ENCODE measurements at regions not wholly inside any gene's neighbourhood (a gene's known extent, or its start where the extent isn't known, plus 50 kb on each side); places are given as distances from the start of the nearest gene placed in this dataset.
"Not testable (repeated sequence)": the region's sequence is repeated elsewhere in the genome, so short reads cannot be mapped to it uniquely, and the experiment has no call there.

DNA sequence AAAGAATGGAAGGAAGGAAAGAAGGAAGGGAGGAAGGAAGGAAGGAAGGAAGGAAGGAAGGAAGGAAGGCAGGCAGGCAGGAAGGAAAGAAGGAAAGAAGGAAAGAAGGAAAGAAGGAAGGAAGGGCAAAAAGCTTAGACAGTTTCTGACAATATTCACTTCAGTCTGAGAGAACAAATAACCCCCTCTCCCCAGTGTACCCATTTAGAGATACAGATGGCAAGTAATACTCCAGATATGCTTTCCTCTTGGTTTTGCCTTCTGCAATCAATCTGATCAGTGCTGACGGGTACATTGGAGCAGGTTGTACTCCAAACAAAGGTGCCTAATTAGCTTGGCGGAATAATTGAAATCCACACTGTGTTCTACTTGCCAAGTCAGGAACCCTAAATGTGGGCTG is 534.6 kb upstream of the TMEFF2 start:
- WGBS = 97% methylated on average over 2 of the region's 2 CpGs
- no peaks in the 10 kb centered on the region for H3K9me3 ChIP-seq (ENCODE audit: control insufficient read depth in 2 of 2, insufficient read depth in 1 of 2, low read length in 1 of 2)
- H3K27ac ChIP-seq (ENCODE audit: low read depth in 1 of 2, low read length in 1 of 2) = no peak overlapping the region
- no peaks in the 10 kb centered on the region for H3K36me3 ChIP-seq (ENCODE audit: control insufficient read depth in 2 of 2, insufficient read depth in 2 of 2, low read length in 1 of 2)
- no peaks in the 10 kb centered on the region for H3K27me3 ChIP-seq (ENCODE audit: control insufficient read depth in 2 of 2, insufficient read depth in 1 of 2, low read length in 1 of 2)
- no peaks in the 10 kb centered on the region for H3K4me1 ChIP-seq (ENCODE audit: control insufficient read depth in 2 of 2, insufficient read depth in 2 of 2, low read length in 2 of 2)
- no peak overlapping the region for H3K4me3 ChIP-seq (ENCODE audit: low read length in 2 of 2)
- no peak for DNase-seq (ENCODE audit: low read depth in 6 of 9, low spot score in 9 of 9)

DNA sequence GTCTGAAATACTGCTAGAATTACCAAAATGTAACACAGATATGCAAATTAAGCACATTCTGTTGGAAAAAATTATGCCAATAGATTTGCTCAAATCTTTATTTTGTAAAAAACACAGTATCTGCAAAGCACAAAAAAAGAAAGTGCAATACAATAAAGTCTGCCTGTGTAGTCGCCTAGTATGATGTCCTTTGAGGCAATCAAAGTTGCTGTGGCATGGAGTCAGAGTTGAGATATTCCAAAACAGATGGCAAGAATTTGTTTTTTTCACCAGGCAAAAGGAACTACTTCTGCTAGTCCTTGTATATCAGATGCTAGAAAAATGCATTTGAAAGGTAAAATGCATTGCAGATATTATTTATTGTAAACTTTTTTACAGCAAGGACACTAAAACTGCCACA is 531.3 kb upstream of the TMEFF2 start:
- WGBS = 93% methylated on average over 1 of the region's 1 CpG

GRCh38 chr2:192719629-192720028 is 524.9 kb upstream of the TMEFF2 start:
- H3K36me3 ChIP-seq (ENCODE audit: control insufficient read depth in 2 of 2, insufficient read depth in 2 of 2, low read length in 1 of 2) = no peaks in the 10 kb centered on the region
- no peaks in the 10 kb centered on the region for H3K9me3 ChIP-seq (ENCODE audit: control insufficient read depth in 2 of 2, insufficient read depth in 1 of 2, low read length in 1 of 2)
- H3K4me1 ChIP-seq (ENCODE audit: control insufficient read depth in 2 of 2, insufficient read depth in 2 of 2, low read length in 2 of 2) = no peaks in the 10 kb centered on the region
- no peak overlapping the region for H3K27ac ChIP-seq (ENCODE audit: low read depth in 1 of 2, low read length in 1 of 2)
- H3K27me3 ChIP-seq (ENCODE audit: control insufficient read depth in 2 of 2, insufficient read depth in 1 of 2, low read length in 1 of 2) = no peaks in the 10 kb centered on the region
- no peak overlapping the region for H3K4me3 ChIP-seq (ENCODE audit: low read length in 2 of 2)
- no peak for DNase-seq (ENCODE audit: low read depth in 6 of 9, low spot score in 9 of 9)

More for the DNA sequence above, 531.3 kb upstream of the TMEFF2 start:
- no peak for DNase-seq (ENCODE audit: low read depth in 6 of 9, low spot score in 9 of 9)
- H3K9me3 ChIP-seq (ENCODE audit: control insufficient read depth in 2 of 2, insufficient read depth in 1 of 2, low read length in 1 of 2) = no peaks in the 10 kb centered on the region
- H3K4me3 ChIP-seq (ENCODE audit: low read length in 2 of 2) = no peak overlapping the region
- H3K4me1 ChIP-seq (ENCODE audit: control insufficient read depth in 2 of 2, insufficient read depth in 2 of 2, low read length in 2 of 2) = no peaks in the 10 kb centered on the region
- H3K27ac ChIP-seq (ENCODE audit: low read depth in 1 of 2, low read length in 1 of 2) = no peak overlapping the region
- no peaks in the 10 kb centered on the region for H3K27me3 ChIP-seq (ENCODE audit: control insufficient read depth in 2 of 2, insufficient read depth in 1 of 2, low read length in 1 of 2)
- no peaks in the 10 kb centered on the region for H3K36me3 ChIP-seq (ENCODE audit: control insufficient read depth in 2 of 2, insufficient read depth in 2 of 2, low read length in 1 of 2)

- no peaks in the 10 kb centered on the region for H3K4me1 ChIP-seq (ENCODE audit: control insufficient read depth in 2 of 2, insufficient read depth in 2 of 2, low read length in 2 of 2)
- WGBS = 96% methylated on average over 3 of the region's 3 CpGs
Measured at GRCh38 chr2:192718340-192718739, 523.6 kb upstream of the TMEFF2 start.

GRCh38 chr2:192700934-192701333 is 506.2 kb upstream of the TMEFF2 start:
- 65% methylated on average over 2 of the region's 2 CpGs for WGBS

More at GRCh38 chr2:192718340-192718739, 523.6 kb upstream of the TMEFF2 start:
- H3K4me3 ChIP-seq (ENCODE audit: low read length in 2 of 2) = no peak overlapping the region
- H3K27ac ChIP-seq (ENCODE audit: low read depth in 1 of 2, low read length in 1 of 2) = no peak overlapping the region
- H3K36me3 ChIP-seq (ENCODE audit: control insufficient read depth in 2 of 2, insufficient read depth in 2 of 2, low read length in 1 of 2) = no peaks in the 10 kb centered on the region
- H3K9me3 ChIP-seq (ENCODE audit: control insufficient read depth in 2 of 2, insufficient read depth in 1 of 2, low read length in 1 of 2) = no peaks in the 10 kb centered on the region
- no peaks in the 10 kb centered on the region for H3K27me3 ChIP-seq (ENCODE audit: control insufficient read depth in 2 of 2, insufficient read depth in 1 of 2, low read length in 1 of 2)
- DNase-seq (ENCODE audit: low read depth in 6 of 9, low spot score in 9 of 9) = no peak

GRCh38 chr2:192697880-192698279 is 503.1 kb upstream of the TMEFF2 start:
- Histone ChIP-seq H3K27ac (ENCODE audit: low read depth in 1 of 2, low read length in 1 of 2) (no peak overlapping the region), H3K9me3 (ENCODE audit: control insufficient read depth in 2 of 2, insufficient read depth in 1 of 2, low read length in 1 of 2) (no peaks in the 10 kb centered on the region), H3K4me3 (ENCODE audit: low read length in 2 of 2) (no peak overlapping the region), H3K36me3 (ENCODE audit: control insufficient read depth in 2 of 2, insufficient read depth in 2 of 2, low read length in 1 of 2) (no peaks in the 10 kb centered on the region), H3K4me1 (ENCODE audit: control insufficient read depth in 2 of 2, insufficient read depth in 2 of 2, low read length in 2 of 2) (no peaks in the 10 kb centered on the region), H3K27me3 (ENCODE audit: control insufficient read depth in 2 of 2, insufficient read depth in 1 of 2, low read length in 1 of 2) (no peaks in the 10 kb centered on the region)
- 97% methylated on average over 5 of the region's 5 CpGs for WGBS
- no peak for DNase-seq (ENCODE audit: low read depth in 6 of 9, low spot score in 9 of 9)

More at GRCh38 chr2:192700934-192701333, 506.2 kb upstream of the TMEFF2 start:
- Histone ChIP-seq H3K4me1 (ENCODE audit: control insufficient read depth in 2 of 2, insufficient read depth in 2 of 2, low read length in 2 of 2) (no peaks in the 10 kb centered on the region), H3K27me3 (ENCODE audit: control insufficient read depth in 2 of 2, insufficient read depth in 1 of 2, low read length in 1 of 2) (no peaks in the 10 kb centered on the region), H3K9me3 (ENCODE audit: control insufficient read depth in 2 of 2, insufficient read depth in 1 of 2, low read length in 1 of 2) (no peaks in the 10 kb centered on the region), H3K4me3 (ENCODE audit: low read length in 2 of 2) (no peak overlapping the region), H3K36me3 (ENCODE audit: control insufficient read depth in 2 of 2, insufficient read depth in 2 of 2, low read length in 1 of 2) (no peaks in the 10 kb centered on the region), H3K27ac (ENCODE audit: low read depth in 1 of 2, low read length in 1 of 2) (no peak overlapping the region)
- DNase-seq (ENCODE audit: low read depth in 6 of 9, low spot score in 9 of 9) = no peak

- Histone ChIP-seq H3K27me3 (ENCODE audit: control insufficient read depth in 2 of 2, insufficient read depth in 1 of 2, low read length in 1 of 2) (no peaks in the 10 kb centered on the region), H3K4me3 (ENCODE audit: low read length in 2 of 2) (no peak overlapping the region), H3K4me1 (ENCODE audit: control insufficient read depth in 2 of 2, insufficient read depth in 2 of 2, low read length in 2 of 2) (no peaks in the 10 kb centered on the region), H3K27ac (ENCODE audit: low read depth in 1 of 2, low read length in 1 of 2) (no peak overlapping the region), H3K9me3 (ENCODE audit: control insufficient read depth in 2 of 2, insufficient read depth in 1 of 2, low read length in 1 of 2) (no peaks in the 10 kb centered on the region), H3K36me3 (ENCODE audit: control insufficient read depth in 2 of 2, insufficient read depth in 2 of 2, low read length in 1 of 2) (no peaks in the 10 kb centered on the region)
- DNase-seq (ENCODE audit: low read depth in 6 of 9, low spot score in 9 of 9) = no peak
- 95% methylated on average over 3 of the region's 3 CpGs for WGBS
Measured at GRCh38 chr2:192696857-192697256, 502.1 kb upstream of the TMEFF2 start.

DNA sequence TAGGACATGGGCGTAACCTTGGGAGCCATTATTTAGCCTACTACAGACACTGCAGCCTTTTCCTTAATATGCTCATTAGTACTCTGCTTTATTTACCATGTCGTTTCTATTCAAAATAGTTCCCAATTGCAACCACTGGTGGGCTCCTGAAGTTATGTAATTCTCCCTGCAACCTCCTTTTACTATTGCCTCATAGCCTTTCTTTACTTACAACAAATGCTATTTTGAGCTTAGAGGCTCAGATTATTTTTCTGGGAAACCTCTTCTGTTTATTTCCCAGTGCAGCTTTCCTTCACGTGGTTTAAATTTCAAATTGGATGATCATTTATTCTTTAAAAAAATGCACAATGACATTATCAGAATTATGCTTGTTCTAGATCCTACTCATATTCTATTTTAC is 492.3 kb upstream of the TMEFF2 start:
- Histone ChIP-seq H3K36me3 (ENCODE audit: control insufficient read depth in 2 of 2, insufficient read depth in 2 of 2, low read length in 1 of 2) (no peaks in the 10 kb centered on the region), H3K27ac (ENCODE audit: low read depth in 1 of 2, low read length in 1 of 2) (no peak overlapping the region), H3K9me3 (ENCODE audit: control insufficient read depth in 2 of 2, insufficient read depth in 1 of 2, low read length in 1 of 2) (peaks cover 0 to 2% of the 10 kb centered on the region in 2 donors), H3K4me1 (ENCODE audit: control insufficient read depth in 2 of 2, insufficient read depth in 2 of 2, low read length in 2 of 2) (no peaks in the 10 kb centered on the region), H3K4me3 (ENCODE audit: low read length in 2 of 2) (no peak overlapping the region), H3K27me3 (ENCODE audit: control insufficient read depth in 2 of 2, insufficient read depth in 1 of 2, low read length in 1 of 2) (no peaks in the 10 kb centered on the region)
- WGBS = 86% methylated on average over 3 of the region's 3 CpGs
- DNase-seq (ENCODE audit: low read depth in 6 of 9, low spot score in 9 of 9) = no peak

- H3K4me3 ChIP-seq (ENCODE audit: low read length in 2 of 2); H3K36me3 ChIP-seq (ENCODE audit: control insufficient read depth in 2 of 2, insufficient read depth in 2 of 2, low read length in 1 of 2); DNase-seq (ENCODE audit: low read depth in 6 of 9, low spot score in 9 of 9); H3K27me3 ChIP-seq (ENCODE audit: control insufficient read depth in 2 of 2, insufficient read depth in 1 of 2, low read length in 1 of 2); H3K27ac ChIP-seq (ENCODE audit: low read depth in 1 of 2, low read length in 1 of 2); H3K4me1 ChIP-seq (ENCODE audit: control insufficient read depth in 2 of 2, insufficient read depth in 2 of 2, low read length in 2 of 2); H3K9me3 ChIP-seq (ENCODE audit: control insufficient read depth in 2 of 2, insufficient read depth in 1 of 2, low read length in 1 of 2): not testable (repeated sequence)
- WGBS = 96% methylated on average over 27 of the region's 27 CpGs
Measured at GRCh38 chr2:192682511-192682910, 487.8 kb upstream of the TMEFF2 start.

DNA sequence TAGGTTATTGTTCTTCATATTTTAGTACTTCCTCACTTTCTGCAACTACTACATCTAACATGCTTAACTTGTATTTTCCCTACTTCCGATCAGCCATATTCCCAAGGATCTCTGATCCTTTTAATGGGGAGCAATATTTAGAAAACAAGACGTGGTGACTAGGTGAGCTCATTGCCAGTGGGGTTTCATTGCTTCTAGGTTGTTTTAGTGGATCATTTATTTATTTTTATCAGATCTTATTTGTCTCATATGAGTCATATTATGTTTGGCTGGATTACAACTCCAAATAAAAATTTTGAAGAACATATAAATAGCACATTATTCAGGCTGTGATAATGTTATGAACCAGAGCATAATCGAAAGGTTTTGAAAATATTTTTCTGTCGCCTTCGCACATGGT is 480.9 kb upstream of the TMEFF2 start:
- Histone ChIP-seq H3K27ac (ENCODE audit: low read depth in 1 of 2, low read length in 1 of 2) (no peak overlapping the region), H3K9me3 (ENCODE audit: control insufficient read depth in 2 of 2, insufficient read depth in 1 of 2, low read length in 1 of 2) (no peaks in the 10 kb centered on the region), H3K4me1 (ENCODE audit: control insufficient read depth in 2 of 2, insufficient read depth in 2 of 2, low read length in 2 of 2) (no peaks in the 10 kb centered on the region), H3K36me3 (ENCODE audit: control insufficient read depth in 2 of 2, insufficient read depth in 2 of 2, low read length in 1 of 2) (no peaks in the 10 kb centered on the region), H3K27me3 (ENCODE audit: control insufficient read depth in 2 of 2, insufficient read depth in 1 of 2, low read length in 1 of 2) (no peaks in the 10 kb centered on the region), H3K4me3 (ENCODE audit: low read length in 2 of 2) (no peak overlapping the region)
- no peak for DNase-seq (ENCODE audit: low read depth in 6 of 9, low spot score in 9 of 9)
- 95% methylated on average over 5 of the region's 5 CpGs for WGBS

All from thymus (tissue), 11 donors.